ENCODE measurements at regions not wholly inside any gene's neighbourhood (a gene's known extent, or its start where the extent isn't known, plus 50 kb on each side); places are given as distances from the start of the nearest gene placed in this dataset.
"Not testable (repeated sequence)": the region's sequence is repeated elsewhere in the genome, so short reads cannot be mapped to it uniquely, and the experiment has no call there.

DNA sequence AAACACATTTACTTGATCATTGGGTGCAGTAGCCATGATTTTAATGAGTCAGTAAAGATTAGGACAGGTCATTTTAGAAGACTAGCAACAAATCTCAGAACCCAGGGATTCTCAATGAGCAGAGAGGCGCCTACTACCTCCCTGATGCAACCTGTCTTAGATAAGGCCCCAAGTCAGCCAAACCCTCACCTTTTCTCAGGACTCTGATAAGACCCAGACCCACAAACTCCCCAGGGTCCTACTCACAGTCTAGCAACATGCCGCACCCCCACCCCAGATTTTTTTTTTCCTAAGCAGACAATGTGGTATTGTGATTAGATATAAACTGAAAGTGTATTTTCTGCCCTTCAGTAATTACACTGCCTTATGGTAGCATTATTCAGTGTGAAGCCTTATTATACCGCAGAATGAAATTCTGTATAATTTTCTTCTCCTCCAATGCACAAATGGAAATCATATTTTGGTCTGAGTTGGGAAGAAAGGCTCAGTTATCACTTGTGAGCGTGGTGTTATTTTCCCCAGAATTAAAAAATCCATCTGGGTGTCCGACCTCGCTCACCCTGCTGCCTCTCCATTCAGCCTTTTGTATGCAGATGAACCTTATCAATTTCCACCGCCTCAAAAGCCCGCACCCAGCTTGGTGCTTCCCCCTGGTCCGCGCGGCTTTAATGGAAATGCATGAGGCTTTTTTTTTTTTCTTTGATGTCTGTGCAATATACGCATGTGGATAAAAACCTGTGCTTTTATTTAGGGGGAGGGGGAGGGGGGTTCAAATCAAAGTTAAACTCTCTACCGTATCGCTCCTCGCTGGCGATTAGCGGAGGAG, 122.0 kb upstream of the SOX14 start:
- DNase-seq, result no peak

GRCh38 chr3:137642831-137643230, 121.3 kb upstream of the SOX14 start:
- DNase-seq, result peak; percentile 4

DNA sequence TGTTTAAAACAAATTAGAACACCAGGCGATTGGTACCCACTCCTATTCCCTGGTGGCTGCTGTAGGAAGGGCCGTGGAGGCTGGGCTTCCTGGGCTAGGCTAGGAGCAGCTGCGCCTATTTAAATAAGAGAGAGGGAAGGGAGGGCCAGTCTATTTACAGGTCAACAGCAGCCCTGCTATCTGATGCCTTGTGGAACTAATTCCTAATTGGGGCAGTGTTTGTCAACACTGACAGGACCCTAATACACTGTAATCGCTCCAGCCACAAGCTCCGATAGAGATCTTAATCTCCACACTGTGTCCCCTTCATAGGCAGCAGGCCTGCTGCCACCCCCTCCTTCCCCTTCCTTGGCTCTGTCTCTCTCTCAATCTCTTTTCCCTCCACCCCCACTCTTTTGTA, 116.9 kb upstream of the SOX14 start:
- DNase-seq, result no peak

DNA sequence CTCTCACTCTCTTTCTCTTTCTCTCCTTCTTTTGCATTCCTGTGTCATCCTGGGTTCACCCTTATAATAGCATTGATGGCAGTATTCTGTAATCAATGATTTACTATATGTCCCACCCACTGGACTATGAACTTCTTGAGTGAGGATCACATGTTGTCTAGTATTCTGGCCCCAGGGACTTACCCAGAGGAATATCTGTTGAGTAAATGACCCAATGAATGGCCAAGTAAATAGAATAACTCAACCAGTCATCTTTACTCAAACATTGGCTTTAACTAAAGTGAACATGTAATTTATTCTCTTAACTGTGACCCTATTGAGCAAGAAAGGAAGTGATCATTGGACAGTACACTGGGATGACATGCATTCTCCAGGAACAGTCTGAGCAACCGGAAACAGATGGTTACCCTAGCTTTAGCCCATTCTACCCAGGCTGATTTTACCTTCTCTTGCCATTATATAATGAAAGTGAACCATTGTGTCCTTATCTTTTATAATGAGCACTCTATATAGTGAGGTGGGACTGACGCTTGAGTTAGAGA, 94.5 kb upstream of the SOX14 start:
- no peak for DNase-seq

- DNase-seq, result no peak
Measured at GRCh38 chr3:137687181-137687879, 76.8 kb upstream of the SOX14 start.

- no peak for DNase-seq
Measured at GRCh38 chr3:137692803-137693431, 71.2 kb upstream of the SOX14 start.

DNA sequence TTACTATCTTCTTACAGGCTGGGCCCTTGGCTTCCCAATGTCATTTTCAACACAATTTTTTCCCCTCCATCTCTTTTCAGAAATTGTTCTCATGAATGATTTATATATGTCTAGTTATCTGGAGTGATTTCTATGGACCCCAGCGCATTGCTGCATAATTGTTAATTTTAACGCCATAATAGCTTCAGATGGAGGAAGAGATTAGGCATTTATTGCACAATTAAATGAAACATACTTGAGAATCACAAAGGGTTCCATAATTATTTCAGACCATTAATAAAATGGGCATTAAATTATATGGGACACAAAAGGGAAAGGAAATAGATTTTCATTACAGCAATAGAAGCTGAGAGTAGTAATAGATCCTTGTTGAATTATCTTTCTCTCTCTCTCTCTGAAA, 70.3 kb upstream of the SOX14 start:
- DNase-seq, result no peak

DNA sequence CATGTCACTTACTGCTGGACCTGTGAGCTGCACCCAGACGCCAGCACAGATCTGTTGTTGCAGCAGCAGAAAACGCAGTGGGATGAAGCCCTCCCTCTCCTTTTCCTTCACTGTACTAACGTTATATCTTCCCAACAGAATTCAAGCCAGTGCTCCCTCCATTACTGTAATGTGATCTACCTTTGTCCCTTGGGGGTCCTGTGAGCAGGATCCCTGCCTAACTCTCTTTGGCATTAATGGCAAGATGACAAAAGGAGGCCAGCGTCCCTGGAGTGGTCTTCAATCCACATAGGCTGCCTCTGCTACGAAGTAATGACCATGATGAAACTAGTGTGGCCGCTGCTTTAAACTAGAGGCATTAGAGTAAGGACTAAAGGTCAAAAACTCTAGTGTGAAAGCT, 69.3 kb upstream of the SOX14 start:
- no peak for DNase-seq

- DNase-seq, result no peak
Measured at GRCh38 chr3:137695351-137695750, 68.8 kb upstream of the SOX14 start.

GRCh38 chr3:137709011-137709601, 55.0 kb upstream of the SOX14 start:
- no peak for DNase-seq

GRCh38 chr3:137713965-137714364, 50.1 kb upstream of the SOX14 start:
- DNase-seq, result not testable (repeated sequence)
